ENCODE measurements at regions not wholly inside any gene's neighbourhood (a gene's known extent, or its start where the extent isn't known, plus 50 kb on each side); places are given as distances from the start of the nearest gene placed in this dataset.

DNA sequence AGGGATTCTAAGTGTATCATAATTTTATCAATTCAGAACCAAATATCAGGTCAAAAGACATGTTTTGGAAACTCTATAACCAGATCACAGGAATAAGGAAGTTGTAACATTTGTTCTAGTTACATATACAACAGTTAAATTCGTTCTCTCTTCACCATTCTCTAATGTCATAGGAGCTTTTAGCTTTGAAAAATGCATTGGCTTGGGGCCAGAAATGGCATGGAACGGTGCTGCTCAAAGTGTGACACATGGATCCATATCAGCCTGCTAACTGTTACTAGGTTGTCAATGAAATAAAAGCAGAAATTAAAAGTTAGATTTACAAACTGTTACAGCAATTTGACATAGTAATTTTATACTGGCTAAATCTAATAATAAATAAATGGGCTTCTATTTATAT lies 120.3 kb downstream of the LCA5 start:
- Histone ChIP-seq H3K4me1 (peaks cover 10% of the 10 kb centered on the region), H3K4me3 (no peak overlapping the region), H3K36me3 (no peaks in the 10 kb centered on the region), H3K27ac (no peak overlapping the region), H3K9me3 (no peaks in the 10 kb centered on the region), H3K27me3 (no peaks in the 10 kb centered on the region)
- WGBS: 49% methylated on average over 2 of the region's 2 CpGs
- no peak for DNase-seq (ENCODE audit: low spot score in 2 of 2)
- TF ChIP-seq POLR2AphosphoS5 (IDR thresholded peaks at IDR 0.05) (no peak), EP300 (IDR thresholded peaks at IDR 0.05) (no peak), CTCF (IDR thresholded peaks at IDR 0.05) (no peak)

GRCh38 chr6:79413562-79414002 lies 123.6 kb downstream of the LCA5 start:
- WGBS: 17% methylated on average over 2 of the region's 2 CpGs
- H3K4me3 ChIP-seq: no peak overlapping the region
- TF ChIP-seq CTCF (IDR thresholded peaks at IDR 0.05): no peak
- no peak for TF ChIP-seq EP300 (IDR thresholded peaks at IDR 0.05)
- TF ChIP-seq POLR2AphosphoS5 (IDR thresholded peaks at IDR 0.05): no peak
- no peak for TF ChIP-seq POLR2A (IDR thresholded peaks at IDR 0.05)
- no peak for DNase-seq (ENCODE audit: low spot score in 2 of 2)
- no peaks in the 10 kb centered on the region for H3K9me3 ChIP-seq
- H3K4me1 ChIP-seq: peaks cover 7% of the 10 kb centered on the region
- H3K27me3 ChIP-seq: no peaks in the 10 kb centered on the region
- no peaks in the 10 kb centered on the region for H3K36me3 ChIP-seq
- H3K27ac ChIP-seq: no peak overlapping the region

GRCh38 chr6:79410806-79411205 lies 126.4 kb downstream of the LCA5 start:
- 87% methylated on average over 2 of the region's 2 CpGs for WGBS
- no peaks in the 10 kb centered on the region for H3K27me3 ChIP-seq
- H3K36me3 ChIP-seq: no peaks in the 10 kb centered on the region
- no peak for TF ChIP-seq POLR2AphosphoS5 (IDR thresholded peaks at IDR 0.05)
- TF ChIP-seq CTCF (IDR thresholded peaks at IDR 0.05): no peak
- TF ChIP-seq POLR2A (IDR thresholded peaks at IDR 0.05): no peak
- no peak for TF ChIP-seq EP300 (IDR thresholded peaks at IDR 0.05)
- H3K27ac ChIP-seq: no peak overlapping the region
- DNase-seq (ENCODE audit: low spot score in 2 of 2): no peak
- no peaks in the 10 kb centered on the region for H3K9me3 ChIP-seq
- peaks cover 7% of the 10 kb centered on the region for H3K4me1 ChIP-seq
- H3K4me3 ChIP-seq: no peak overlapping the region

- no peak for TF ChIP-seq POLR2AphosphoS5 (IDR thresholded peaks at IDR 0.05)
- no peak for TF ChIP-seq EP300 (IDR thresholded peaks at IDR 0.05)
- TF ChIP-seq POLR2A (IDR thresholded peaks at IDR 0.05): no peak
- no peak for TF ChIP-seq CTCF (IDR thresholded peaks at IDR 0.05)
- DNase-seq (ENCODE audit: low spot score in 2 of 2): no peak
- Histone ChIP-seq H3K4me1 (peaks cover 1% of the 10 kb centered on the region), H3K4me3 (no peak overlapping the region), H3K27me3 (no peaks in the 10 kb centered on the region), H3K27ac (no peak overlapping the region), H3K9me3 (no peaks in the 10 kb centered on the region), H3K36me3 (no peaks in the 10 kb centered on the region)
- 76% methylated on average over 7 of the region's 7 CpGs for WGBS
Measured at GRCh38 chr6:79408256-79408974, 128.8 kb downstream of the LCA5 start.

DNA sequence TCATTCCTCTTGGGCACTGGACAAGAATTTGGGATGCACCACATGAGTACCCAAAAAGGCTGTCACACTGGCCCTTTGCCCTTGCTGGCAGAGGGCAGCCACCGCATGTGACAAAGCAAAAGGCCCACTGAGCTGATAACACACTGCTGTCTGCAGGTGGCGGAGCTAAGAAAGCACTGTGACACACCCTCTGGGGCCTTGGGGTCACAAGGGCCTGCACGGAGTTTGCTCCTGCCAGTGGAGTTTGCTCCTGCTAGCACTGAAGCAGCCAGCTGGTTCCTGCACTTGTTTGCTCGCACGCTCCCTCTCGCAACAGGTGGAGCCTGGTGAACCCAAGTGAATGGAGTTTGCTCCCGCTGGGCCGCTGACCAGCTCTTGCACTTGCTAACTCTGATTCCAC lies 132.6 kb downstream of the LCA5 start:
- Histone ChIP-seq H3K4me1 (no peaks in the 10 kb centered on the region), H3K9me3 (no peaks in the 10 kb centered on the region), H3K27ac (no peak overlapping the region), H3K36me3 (no peaks in the 10 kb centered on the region), H3K27me3 (no peaks in the 10 kb centered on the region), H3K4me3 (no peak overlapping the region)
- TF ChIP-seq POLR2AphosphoS5 (IDR thresholded peaks at IDR 0.05) (no peak), CTCF (IDR thresholded peaks at IDR 0.05) (no peak), POLR2A (IDR thresholded peaks at IDR 0.05) (no peak), EP300 (IDR thresholded peaks at IDR 0.05) (no peak)
- 98% methylated on average over 7 of the region's 8 CpGs for WGBS
- no peak for DNase-seq (ENCODE audit: low spot score in 2 of 2)

Measured in suprapubic skin (tissue), 4 donors.